ENCODE measurements at regions not wholly inside any gene's neighbourhood (a gene's known extent, or its start where the extent isn't known, plus 50 kb on each side); places are given as distances from the start of the nearest gene placed in this dataset.

DNA sequence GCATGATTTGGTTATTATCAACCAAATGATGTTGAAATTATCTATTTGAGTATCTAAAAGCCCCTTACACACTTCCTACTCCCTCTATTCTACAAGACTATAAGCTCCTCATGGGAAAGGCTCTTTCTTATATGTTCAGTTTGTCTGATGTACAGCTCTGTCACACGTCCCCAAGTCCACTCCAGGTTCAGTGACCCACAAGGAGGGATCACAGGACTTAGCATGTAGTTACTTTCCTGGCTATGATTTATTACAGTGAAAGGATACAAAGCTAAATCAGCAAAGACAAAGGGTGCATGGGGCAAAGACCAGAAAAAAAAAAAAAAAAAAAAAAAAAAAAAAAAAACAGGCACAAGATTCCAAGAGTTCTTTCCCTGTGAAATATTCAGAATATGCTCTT, 125.6 kb upstream of the TMEM106B start:
- no peak for DNase-seq

DNA sequence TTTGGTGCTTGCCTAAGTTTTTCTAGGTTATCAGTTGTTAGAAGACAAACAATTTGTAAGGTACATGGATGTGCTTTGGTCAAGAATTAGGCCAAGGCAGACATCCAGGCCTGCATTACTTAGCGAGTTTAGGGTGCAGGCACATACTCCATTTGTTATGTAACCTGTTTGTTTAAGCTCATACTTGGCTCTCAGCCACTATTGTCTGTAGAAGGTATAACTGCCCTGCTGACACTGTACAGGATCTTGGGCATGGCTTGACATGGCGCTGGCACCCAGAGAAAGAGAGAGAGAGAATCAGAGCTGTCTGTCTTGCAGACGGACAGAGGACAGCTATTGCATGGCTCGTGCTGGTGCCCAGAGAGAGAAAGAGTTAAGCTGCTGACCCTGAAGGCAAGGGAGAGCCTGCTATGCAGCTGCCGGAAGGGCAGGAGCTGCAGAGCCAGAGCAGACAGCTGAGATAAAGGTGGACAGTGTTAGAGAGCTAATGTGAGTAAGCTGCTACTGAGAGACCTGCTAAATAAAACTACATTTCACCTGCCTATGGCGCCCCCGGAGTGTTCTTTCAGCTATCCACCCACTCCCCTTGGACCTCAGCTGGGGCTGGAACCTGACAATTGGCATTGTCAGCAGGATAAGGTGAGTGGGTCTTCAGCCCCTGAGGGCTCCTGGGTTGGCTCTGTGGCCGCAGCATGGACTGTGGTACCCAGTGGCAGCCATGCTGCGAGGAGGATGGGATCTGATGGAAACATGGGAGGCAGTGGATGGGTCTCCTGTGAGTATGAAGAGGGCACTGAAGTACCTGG, 120.9 kb upstream of the TMEM106B start:
- no peak for DNase-seq

DNA sequence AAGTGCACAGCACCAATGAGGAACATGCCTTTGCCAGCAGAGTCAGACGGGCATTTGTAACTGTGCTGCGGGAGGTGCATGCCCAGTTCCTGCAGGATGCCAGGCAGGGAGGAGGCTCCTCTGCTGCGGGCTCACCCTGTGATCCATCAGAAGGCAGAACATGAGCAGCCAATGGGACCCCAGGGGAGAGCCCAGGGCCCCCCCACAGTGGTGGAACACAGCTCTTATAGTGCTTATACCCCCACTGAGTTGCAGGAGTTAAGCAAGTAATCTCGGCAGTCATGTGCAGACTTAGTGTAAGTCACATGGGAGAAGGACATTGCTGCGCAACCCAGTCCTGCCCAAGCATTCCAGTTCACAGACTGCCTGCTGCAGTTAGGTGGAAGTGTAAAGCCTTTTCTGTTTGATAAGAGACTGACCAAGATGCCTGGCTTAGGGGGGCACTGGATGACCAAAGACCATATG, 120.3 kb upstream of the TMEM106B start:
- no peak for DNase-seq

DNA sequence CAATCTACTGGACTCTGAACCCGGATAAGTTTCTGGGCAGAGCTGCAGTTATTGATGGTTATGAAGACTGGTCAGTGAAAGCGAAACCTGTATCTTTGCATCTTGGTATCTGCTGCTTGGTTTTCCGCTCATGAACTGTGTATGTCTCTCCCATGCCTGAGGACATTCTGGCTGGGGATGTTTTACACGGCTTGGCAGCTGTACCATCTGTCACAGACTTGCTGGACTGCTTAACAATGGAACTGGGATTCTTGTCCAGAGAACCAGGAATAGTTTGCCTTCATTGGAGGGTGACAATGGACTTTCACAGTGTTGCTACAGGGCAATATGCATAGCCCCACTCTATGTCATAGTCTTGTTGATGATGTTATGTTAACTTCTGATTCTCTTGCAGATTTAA, 119.9 kb upstream of the TMEM106B start:
- DNase-seq: no peak

DNA sequence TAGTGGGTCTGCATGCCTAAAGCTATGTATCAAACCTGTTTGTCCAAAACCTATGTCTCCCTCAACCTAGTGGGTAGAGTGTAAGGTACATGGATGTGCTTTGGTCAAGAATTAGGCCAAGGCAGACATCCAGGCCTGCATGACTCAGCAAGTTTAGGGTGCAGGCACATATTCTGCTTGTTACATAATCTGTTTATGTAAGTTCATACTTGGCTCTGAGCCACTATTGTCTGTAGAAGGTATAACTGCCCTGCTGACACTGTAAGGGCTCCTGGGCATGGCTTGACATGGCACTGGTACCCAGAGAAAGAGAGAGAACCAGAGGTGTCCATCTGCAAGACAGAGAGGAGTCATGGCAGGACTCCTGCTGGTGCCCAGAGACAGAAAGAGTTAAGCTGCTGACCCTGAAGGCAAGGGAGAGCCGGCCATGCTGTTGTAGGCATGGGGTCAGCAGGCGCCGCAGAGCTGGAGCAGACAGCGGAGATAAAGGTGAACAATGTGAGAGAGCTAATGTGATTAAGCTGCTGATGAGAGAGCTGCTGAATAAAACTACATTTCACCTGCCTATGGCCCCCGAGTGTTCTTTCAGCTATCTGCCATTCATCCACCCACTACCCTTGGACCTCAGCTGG, 118.5 kb upstream of the TMEM106B start:
- no peak for DNase-seq

DNA sequence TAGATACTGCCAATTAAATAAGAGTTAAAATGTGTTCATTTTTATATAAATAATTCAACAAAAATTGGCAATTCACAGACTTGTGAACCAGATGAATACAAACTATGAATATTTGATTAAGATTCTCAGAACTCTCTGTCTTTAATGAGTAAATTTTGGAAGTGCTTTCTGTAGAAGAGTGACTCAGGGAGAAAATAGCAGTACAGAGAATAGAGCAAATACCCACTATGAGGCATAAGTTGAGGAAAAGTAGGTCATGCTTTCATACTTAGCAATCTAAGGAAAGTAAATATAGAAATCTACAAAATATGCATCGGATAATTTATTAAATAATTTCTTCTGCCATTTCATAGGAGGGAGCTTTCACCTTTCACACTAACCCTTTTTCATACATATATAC, 117.7 kb upstream of the TMEM106B start:
- DNase-seq: no peak

DNA sequence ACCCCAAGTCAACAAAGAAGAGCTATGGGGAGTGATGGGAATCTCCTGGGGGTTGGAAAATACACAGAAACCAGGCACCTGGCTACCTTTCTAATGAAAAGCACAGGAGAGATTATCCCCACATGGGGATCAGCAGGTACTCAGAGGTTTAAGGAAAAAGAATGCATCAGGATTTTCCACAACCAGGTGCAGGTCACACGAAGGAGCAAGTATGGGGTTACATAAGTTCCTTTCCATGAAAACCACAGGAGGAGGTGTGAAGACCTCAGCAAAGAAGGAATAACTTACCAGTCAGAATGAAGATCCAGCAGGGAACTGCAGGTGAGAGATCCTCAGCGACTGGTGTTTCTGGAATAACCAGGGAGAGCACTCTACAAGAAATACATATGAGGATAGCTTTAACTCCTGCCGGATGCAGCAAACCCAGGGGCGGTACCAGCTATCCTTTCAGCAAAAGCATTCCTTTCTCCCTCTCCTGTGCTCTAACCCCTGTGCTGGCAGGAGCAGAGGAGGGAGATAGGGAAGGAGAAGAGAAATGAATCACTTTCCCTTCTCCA, 116.7 kb upstream of the TMEM106B start:
- DNase-seq: no peak

DNA sequence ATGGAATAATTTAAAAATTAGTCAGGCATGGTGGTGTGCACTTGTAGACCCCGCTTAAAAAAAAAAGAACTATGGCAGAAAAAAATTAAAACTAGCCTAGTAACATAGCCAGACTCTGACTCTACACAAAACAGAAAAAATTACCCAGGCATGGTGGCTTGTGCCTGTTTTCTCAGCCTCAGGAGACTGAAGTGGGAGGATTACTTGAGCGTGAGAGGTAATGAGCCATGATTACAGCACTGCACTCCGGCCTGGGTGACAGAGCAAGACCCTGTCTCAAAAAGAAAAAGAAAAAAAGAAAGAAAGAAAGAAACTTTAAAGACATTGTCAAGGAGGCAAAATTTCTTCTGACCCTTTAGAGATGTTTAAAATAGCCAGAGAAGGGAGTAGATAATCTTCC, 109.0 kb upstream of the TMEM106B start:
- no peak for DNase-seq

DNA sequence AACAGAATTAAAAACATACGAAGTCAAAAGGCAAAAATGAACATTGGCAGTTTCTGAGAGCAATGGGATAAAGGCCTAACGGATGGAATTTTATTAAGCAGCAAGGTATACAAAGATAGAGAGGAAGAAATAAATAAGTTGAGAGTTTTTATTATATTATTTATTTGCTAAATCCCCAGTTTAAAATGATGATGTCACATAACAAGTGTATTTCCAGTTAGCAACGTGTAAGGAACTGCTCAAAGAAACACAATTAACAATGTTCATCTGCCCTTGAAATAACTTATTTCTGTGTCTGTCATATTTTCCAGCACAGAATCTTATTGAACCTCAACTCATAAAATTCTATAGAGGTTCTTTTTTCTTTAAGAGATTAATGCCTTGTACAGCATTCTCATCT, 108.6 kb upstream of the TMEM106B start:
- no peak for DNase-seq

DNA sequence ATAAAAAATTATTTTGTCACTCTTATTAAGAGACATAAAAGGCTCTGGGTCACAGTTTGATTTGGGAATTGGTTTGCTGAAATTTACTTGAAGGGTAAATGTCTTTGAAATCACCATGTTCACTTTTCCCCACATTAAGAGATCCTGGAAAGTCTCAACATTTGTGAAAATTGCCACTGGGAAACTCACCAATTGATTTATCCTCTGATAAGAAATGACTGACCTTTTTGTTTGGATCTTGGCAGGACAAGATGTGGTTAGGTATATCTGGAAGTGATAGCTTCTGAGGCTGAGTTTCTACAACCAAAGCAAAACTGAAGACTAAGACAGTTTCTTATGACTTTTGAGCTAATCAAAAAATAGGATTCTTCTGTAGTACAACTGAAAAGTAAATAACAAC, 107.1 kb upstream of the TMEM106B start:
- no peak for DNase-seq

DNA sequence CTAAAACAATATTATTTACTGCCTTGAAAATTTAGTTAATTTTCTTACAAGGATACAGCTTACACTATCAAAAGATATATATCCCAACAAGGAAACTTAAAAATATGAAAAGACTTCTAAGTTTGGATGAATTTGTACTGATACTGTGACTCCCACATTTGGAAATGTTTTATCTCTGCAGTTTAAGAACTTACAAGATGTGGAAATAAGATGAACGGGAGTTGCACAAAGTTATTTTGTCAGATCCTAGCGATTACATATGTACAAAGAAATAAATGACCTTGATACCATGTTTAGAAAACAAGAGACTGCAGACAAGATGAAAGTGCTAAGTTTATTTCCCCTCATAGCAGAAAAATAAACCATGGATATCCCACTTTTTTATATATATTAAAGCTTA, 103.7 kb upstream of the TMEM106B start:
- DNase-seq: no peak

DNA sequence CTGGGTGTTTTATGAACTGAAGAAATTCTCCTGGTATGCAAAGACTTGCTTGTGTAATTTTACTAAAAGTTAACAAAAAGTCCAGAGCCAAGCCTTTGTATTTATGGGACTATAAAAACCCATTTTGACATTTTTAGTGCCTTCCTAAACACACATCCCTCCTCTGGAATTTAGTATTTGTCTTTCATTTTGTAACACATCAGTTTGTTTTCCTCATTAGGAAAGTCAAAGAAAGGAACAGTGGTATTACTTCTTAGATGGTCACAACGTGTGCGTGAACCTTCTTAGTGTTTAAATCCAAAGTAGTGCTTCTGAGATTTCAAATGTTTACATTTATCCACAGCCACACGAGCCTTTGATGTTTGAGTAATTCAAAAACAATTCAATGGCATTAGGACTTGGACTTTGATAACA, 103.2 kb upstream of the TMEM106B start:
- no peak for DNase-seq

DNA sequence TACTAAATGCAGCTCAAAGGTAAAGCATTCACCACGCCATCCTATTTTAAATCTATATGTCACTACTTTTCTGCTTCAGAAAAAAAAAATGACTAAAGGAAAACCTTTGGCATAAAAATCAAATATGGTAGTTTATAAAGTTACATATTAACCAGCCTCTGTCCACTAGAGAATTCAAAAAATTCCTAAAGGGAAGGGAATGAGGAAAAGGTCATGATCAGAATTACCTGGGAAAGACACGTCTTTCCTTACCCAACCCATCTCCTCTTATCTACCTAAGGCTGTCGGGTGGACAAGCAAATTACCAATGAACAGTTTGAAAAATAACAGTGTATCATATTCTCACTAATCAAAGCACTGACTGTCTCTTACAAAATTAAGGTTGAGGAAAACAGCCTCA, 100.7 kb upstream of the TMEM106B start:
- no peak for DNase-seq

DNA sequence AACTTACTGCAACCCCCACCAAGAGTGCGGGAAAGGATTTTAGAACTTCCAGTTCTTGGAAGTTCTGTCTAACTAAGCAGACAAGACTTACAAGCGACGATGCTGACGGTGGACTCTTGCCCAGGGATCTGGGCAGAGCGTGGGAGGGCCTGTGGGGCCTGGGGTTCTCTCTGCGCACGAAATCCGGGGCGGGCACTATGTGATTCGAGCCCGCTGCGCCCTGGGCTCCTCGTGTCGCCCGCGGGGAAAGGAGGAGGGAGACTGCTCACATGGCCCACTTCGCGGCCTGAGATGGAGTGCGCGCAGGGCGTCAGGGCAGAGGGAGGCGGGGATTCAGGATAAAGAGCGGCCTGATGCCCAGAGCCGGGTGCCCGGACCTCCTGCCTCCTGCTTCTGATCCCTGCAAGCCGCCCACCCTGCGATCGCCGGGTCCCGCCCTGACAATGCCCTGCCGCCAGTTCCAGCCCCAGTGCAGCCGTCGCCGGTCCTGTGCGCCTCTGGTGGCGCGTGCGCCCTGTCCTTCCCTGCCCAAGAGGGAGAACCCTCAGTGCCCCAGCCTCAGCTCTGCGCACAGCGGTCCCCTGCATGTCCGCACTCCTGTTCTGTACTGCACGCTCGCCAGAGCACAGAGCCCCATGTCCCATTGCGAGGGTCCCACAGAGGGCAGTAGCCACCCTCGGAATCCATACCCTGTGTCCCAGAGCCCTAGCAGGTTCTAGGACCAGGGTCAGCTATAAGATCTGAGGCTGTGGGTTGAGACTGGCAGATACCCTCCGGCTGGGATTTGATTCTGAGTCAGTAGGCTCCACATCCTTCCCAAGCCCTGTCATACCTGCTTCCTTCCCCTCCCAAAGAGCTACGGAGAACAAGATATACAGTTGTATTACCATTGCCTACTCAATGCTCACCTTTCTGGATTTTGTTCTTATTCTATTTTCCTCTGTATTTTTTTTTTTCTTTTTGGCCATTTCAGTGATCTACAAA, 99.4 kb upstream of the TMEM106B start:
- peak; percentile 62 for DNase-seq

DNA sequence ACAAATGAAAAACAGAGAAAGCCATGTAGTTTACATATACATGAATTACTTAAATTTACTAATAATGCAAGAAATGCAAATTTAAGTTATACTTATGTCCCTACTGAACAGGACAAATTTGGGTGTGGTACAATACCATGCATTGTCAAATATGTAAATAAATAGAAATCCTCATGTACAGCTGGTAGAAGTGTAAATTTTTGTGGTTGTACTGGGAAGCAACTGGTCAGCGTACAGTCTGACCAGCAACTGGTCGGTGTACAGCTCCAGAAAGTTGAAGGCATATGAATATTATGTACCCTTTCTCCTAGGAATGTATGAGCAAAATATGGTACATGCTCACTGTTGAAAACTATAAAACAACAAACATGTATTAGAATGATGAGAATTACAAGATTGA, 93.9 kb upstream of the TMEM106B start:
- no peak for DNase-seq

DNA sequence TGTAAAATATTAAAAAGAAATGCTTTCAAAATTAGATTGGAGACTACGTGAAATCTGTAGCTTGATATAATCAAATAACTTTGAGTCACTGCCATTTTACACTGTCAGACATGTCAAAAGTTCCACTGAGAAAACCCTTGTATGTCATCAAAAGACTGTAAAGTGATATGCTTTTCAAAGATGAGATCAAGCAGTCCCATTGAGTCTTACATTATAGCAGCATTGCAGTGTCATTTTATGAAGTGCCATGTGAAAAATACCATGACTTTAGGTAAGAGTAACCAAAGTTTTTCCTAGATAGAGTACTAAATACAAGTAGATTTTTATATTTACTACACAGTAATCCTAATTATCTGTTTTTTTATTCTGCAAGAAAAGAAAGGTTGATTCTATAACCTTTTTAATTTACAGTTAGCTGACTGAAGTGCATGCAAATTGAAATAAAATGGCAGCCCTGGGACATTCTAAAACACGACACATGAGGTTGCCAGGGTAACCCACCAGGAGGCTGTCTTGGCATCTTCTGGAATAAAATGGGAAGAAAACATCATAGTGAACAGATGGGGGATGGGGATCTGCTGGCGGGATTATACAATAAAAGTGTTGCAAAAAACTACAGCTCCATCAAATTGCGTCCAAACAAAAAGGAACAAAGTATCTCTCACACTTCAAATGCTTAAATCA, 91.3 kb upstream of the TMEM106B start:
- no peak for DNase-seq

DNA sequence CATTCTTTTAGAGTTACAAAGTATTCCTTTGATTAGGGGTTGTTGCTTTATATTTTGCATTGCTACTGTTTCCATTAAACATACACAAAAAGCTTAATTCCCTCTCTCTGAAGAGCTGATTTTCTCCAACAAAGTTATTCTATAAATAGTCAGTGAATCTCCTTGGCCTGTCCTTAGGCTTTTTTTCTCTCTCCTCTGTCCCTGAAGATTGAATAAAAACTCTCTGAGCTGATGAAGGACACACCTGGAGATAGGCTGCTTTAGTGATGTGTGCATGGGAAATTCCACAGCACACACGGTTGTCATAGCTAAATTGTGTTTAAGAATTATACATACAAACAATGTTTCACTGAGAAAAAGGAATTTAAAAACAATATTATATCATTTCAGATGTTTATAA, 90.5 kb upstream of the TMEM106B start:
- no peak for DNase-seq

DNA sequence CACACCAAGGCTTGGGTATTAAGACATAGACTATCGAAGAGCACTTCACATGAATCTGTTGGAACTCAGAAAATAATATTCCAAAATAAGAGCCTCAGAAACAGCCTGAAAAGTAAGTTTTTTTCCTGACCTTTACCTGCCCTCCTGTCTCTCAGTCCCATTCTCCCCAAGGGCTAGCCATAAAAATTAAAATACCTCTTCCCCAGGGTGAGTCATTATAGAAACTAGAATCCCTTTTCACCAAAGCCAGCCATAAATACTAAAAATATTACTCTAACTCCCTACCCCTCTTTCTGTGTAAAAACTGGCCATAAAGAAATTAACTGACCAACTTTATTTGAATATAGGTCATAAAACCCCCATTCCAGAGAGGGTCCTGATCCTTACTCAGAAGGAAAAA, 87.9 kb upstream of the TMEM106B start:
- no peak for DNase-seq

DNA sequence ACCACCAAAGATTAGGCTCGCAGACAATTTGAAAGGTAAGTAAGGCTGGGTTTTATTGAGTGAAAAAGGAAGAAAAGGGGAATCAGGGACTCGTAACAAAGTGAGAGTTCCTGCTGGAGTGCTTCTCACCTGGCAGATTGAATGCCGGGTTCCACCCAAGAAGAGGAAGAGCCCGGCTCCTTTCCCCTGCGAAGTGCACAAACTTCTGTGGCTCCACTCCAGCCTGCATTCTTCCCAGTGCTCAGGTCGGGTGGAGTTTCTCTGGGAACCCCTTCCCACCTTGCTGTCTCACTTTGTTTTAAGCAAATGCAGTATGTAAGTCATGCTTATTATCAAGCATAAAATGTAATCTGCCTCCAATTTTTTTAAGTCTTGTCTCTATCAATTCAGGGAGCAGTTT, 87.1 kb upstream of the TMEM106B start:
- DNase-seq: no peak

DNA sequence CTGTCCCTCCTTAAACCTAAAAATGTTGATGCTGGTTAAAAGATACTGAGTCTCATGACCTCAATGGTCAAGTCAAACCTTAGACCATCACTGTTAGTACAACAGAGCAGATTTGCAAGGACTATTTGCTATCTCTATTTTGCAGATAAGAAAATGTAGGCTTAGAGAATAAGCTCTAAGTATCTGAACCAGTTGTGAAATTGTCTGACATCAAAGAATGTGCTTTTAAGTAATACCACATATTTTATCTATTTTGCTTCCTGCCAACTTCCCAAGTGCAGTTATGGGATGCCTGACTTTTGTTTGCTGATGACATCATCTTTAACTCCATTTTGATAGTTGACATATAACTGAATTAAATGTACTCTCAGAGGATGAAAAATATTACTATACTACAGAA, 83.6 kb upstream of the TMEM106B start:
- DNase-seq: no peak

DNA sequence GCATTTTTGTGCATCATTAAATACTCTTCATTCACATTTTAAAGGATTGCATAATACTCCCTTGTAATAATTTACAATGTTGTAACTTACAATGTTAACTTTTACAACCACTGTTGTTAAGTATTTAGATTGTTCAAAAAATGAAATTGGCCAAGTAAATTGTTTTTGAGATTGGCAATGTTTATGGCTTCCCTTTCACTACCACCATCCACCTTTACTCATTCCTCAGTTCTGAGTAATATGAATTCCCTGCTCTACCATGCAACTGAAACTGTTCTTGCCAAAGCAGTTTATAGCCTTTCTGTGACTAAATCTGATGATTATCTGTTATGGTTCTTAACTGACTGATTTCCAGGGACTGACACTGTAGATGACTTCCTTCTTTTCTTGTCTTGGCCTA, 80.5 kb upstream of the TMEM106B start:
- no peak for DNase-seq

DNA sequence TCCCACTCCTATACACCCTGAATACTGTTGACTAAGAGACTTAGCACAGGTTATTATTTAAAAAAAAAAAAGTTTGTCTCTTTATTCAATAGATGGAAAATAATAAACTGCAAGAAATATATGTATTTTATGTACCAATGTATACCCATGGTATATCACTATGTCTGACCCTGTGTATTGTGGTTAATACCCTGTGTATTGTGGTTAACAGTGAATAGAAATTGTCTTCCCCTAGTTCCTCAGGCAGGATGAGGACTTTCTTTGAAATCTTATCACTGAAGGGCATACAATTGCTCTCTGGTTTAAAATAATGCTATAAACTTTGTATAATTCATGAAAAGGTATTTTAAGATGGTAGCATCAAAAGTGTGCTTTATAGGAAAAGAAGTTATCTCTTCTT, 80.0 kb upstream of the TMEM106B start:
- no peak for DNase-seq

DNA sequence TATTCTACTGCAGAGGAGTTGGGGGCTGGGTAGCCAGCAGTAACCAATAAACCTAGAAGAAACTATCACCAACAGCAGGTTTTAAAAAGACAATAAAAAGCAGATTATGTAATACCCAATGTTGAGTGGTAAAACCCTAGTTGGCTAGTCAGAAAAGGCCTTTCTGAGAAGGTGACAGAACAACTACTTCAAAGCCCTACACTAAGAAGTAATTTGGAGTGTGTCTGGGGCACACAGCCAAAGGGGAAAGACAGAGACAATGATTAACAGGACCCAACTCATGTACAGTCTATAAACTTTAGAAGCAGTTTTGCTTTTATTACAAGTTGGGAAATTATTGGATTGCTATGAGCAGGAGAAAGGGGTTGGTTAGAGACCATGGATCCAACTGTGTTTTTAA, 77.2 kb upstream of the TMEM106B start:
- no peak for DNase-seq
